Lung (tissue), 11 donors: ENCODE measurements at regions not wholly inside any gene's neighbourhood (a gene's known extent, or its start where the extent isn't known, plus 50 kb on each side); places are given as distances from the start of the nearest gene placed in this dataset.

Experiments
- ATAC-seq: fragments of 200-7000 bp; cut with Tn5 transposase; one replicate; pipeline ENCODE4 v1.9.1; 2020; ENCODE audit warnings: moderate number of reproducible peaks; ENCODE audit not compliant: insufficient read depth, low FRiP score
- DNase-seq, 3 donors: peaks; one replicate each; pipeline ENCODE4 v3.0.0-alpha.2; 2013 to 2017
- H3K27ac ChIP-seq, 2 donors: one replicate each; pipeline ENCODE4 v1.5.1; 2013; ENCODE audit warnings: mild to moderate bottlenecking in 2 of 2, moderate library complexity in 2 of 2, control low read depth in 1 of 2, inconsistent platforms in 1 of 2, low read depth in 1 of 2, low read length in 1 of 2
- H3K27me3 ChIP-seq, 3 donors: one replicate each; pipeline ENCODE4 v1.5.1; 2013; ENCODE audit warnings: low read length in 2 of 3; ENCODE audit not compliant: control insufficient read depth in 3 of 3, insufficient read depth in 3 of 3
- H3K36me3 ChIP-seq, 4 donors: one replicate each; pipeline ENCODE4 v1.5.1; 2013; ENCODE audit warnings: low read length in 4 of 4, mild to moderate bottlenecking in 1 of 4, moderate library complexity in 1 of 4; ENCODE audit not compliant: control insufficient read depth in 4 of 4, insufficient read depth in 4 of 4
- H3K4me1 ChIP-seq, 5 donors: one replicate each; pipeline ENCODE4 v1.5.1; 2013; ENCODE audit warnings: low read length in 5 of 5, mild to moderate bottlenecking in 2 of 5, moderate library complexity in 1 of 5; ENCODE audit not compliant: control insufficient read depth in 5 of 5, insufficient read depth in 5 of 5
- H3K4me3 ChIP-seq: one replicate; pipeline ENCODE4 v1.5.1; 2013; ENCODE audit warnings: mild to moderate bottlenecking, control low read depth, moderate library complexity
- H3K9ac ChIP-seq, 2 donors: one replicate each; pipeline ENCODE4 v1.5.1; 2013; ENCODE audit warnings: low read length in 2 of 2, control low read depth in 1 of 2; ENCODE audit not compliant: insufficient read depth in 1 of 2
- H3K9me3 ChIP-seq, 4 donors: one replicate each; pipeline ENCODE4 v1.5.1; 2013; ENCODE audit warnings: low read length in 3 of 4, mild to moderate bottlenecking in 1 of 4, moderate library complexity in 1 of 4; ENCODE audit not compliant: control insufficient read depth in 4 of 4, insufficient read depth in 3 of 4
- WGBS, 2 donors: extraction: QIAGEN DNeasy Blood & Tissue Kit; methylation state at CpG; one replicate each; pipeline ENCODE4 v1.1.7; 2013; 5-methylcytosine and 5-hydroxymethylcytosine counted together
- TF ChIP-seq, protein P1 (sequence below): IDR thresholded peaks from 2 replicates; pipeline ENCODE4 v1.5.1; 2012; ENCODE audit warnings: mild to moderate bottlenecking; ENCODE audit errors: control extremely low read depth, extremely low read depth
- donor health status: control.
- donor health status: control.
- donor health status: Bipolar disorder and iron deficiency.
- donor health status: healthy.
- donor health status: DM: yes; HTN: yes; CAD: no.

DNA sequence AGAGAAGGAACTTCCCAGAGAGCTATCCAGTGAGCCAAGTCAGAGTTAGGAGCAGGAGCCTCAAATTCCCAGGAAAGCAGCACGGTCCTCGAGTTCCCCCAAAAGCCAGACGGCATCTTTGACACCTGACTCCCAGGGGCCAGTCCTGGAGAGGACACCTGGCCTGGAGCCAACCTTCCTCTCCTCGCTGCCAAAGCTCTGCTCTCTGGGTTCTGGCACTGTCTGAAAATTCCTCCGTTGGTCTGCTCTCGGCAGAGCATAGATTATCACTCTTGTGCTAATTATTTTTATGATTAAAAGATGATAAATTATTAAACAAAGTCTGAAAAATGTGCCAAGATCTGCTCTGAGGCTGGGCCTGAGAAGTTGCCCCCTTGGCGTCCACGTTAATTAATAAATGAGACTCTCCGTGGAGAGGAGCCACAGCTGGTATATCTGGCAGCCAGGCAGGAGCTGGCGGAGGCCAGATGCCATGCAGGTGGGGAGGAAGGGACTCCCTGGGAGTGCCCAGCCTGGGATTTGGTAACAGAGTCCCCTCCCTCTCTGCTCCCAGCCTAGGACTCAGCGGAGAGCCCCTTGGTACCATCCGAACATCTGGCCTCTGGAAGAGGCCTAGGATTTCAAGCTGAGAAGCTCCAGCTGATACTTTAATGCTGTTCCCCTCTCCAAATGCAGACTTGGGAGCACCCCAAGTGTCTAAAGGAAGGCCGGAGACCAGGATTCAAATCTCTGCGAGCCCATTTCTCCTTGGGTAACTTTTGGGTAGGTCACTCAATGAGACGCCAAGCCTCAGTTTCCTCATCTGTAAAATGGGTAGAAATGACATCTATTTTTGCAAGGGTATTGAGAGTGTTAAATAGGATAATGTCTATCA lies 163.7 kb upstream of the POU3F1 start:
- TF ChIP-seq, protein P1, sequence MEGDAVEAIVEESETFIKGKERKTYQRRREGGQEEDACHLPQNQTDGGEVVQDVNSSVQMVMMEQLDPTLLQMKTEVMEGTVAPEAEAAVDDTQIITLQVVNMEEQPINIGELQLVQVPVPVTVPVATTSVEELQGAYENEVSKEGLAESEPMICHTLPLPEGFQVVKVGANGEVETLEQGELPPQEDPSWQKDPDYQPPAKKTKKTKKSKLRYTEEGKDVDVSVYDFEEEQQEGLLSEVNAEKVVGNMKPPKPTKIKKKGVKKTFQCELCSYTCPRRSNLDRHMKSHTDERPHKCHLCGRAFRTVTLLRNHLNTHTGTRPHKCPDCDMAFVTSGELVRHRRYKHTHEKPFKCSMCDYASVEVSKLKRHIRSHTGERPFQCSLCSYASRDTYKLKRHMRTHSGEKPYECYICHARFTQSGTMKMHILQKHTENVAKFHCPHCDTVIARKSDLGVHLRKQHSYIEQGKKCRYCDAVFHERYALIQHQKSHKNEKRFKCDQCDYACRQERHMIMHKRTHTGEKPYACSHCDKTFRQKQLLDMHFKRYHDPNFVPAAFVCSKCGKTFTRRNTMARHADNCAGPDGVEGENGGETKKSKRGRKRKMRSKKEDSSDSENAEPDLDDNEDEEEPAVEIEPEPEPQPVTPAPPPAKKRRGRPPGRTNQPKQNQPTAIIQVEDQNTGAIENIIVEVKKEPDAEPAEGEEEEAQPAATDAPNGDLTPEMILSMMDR, result no peak
- Histone ChIP-seq H3K9ac (no peak overlapping the region), H3K4me3 (no peak overlapping the region), H3K27me3 (no peaks in the 10 kb centered on the region), H3K9me3 (no peaks in the 10 kb centered on the region), H3K36me3 (no peaks in the 10 kb centered on the region), H3K27ac (no peak overlapping the region), H3K4me1 (peaks cover 0 to 10% (median 0%) of the 10 kb centered on the region in 5 donors)
- ATAC-seq (no peak), DNase-seq (peak; percentile 41 to 45 (median 44))
- WGBS, 2 donors, result 64 to 79% methylated on average over 15 of the region's 15 CpGs

DNA sequence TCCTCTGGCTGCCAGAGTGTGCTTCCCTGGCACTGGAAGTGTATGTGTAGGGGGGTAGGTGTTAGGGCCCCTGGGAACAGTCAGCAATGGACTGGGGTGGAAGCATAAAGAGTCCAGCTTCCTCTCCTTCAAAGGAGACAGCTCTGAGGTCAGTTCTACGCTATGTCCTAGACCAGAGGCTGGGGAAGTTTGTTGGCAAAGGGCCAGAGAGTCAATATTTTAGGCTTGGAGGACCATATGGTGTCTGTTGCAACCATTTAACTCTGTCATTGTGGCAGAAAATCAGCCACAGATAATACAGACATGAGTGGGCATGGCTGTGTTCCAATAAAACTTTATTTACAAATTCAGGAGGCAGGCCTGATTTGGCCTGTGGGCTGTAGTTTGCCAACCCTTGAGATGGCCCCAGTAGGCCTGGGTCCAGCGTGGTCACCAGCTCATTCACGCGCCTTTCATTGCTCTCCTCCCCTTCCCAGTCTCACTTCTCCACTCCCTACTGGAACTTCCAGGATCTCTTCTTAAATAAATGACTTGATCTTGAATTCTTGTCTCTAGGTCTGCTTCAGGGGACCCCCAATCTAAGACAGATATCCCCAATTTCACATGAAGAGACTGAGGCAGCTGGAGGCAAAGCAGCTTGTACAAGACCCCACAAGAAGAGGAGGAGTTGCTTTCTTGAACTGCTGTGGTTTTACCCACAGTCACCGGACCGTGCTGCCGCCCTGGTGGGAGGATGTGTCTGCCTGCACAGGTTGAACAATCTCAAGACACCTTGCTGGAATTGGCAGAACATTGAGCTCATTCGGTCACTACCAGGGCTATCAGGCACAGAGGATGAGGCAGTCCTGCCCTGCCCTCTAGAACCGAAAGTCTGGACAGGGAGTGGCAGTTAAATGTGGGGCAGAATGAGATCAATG lies 162.4 kb upstream of the POU3F1 start:
- 85 to 89% methylated on average over 9 of the region's 9 CpGs for WGBS, 2 donors
- Histone ChIP-seq H3K4me1 (peaks cover 0 to 10% (median 0%) of the 10 kb centered on the region in 5 donors), H3K27ac (no peak overlapping the region), H3K27me3 (no peaks in the 10 kb centered on the region), H3K9ac (no peak overlapping the region), H3K36me3 (no peaks in the 10 kb centered on the region), H3K9me3 (no peaks in the 10 kb centered on the region), H3K4me3 (no peak overlapping the region)
- TF ChIP-seq, protein P1, result no peak
- ATAC-seq (no peak), DNase-seq (peak; percentile 37 to 79 (median 75))

- Histone ChIP-seq H3K9me3 (no peaks in the 10 kb centered on the region), H3K9ac (no peak overlapping the region), H3K36me3 (no peaks in the 10 kb centered on the region), H3K27ac (no peak overlapping the region), H3K27me3 (no peaks in the 10 kb centered on the region), H3K4me1 (peaks cover 0 to 10% (median 0%) of the 10 kb centered on the region in 5 donors), H3K4me3 (no peak overlapping the region)
- 93 to 95% methylated on average over 4 of the region's 4 CpGs for WGBS, 2 donors
- DNase-seq (no peak), ATAC-seq (no peak)
- TF ChIP-seq, protein P1, result no peak
Measured at GRCh38 chr1:38207906-38208305, 161.3 kb upstream of the POU3F1 start.
